ENCODE measurements at regions not wholly inside any gene's neighbourhood (a gene's known extent, or its start where the extent isn't known, plus 50 kb on each side); places are given as distances from the start of the nearest gene placed in this dataset.

- TF ChIP-seq EZH2 (IDR thresholded peaks at IDR 0.05; ENCODE audit: borderline replicate concordance, low read length) (no peak), CTCF (conservative IDR thresholded peaks at IDR 0.05 in 1 of 2, IDR thresholded peaks at IDR 0.05 in 1 of 2; ENCODE audit: extremely low read depth in 1 of 2, insufficient read depth in 1 of 2, low read depth in 1 of 2, low read length in 2 of 2) (no peak)
These were observed 69.6 kb upstream of the TEKT1 start for GRCh38 chr17:6901086-6901485.

All from mammary epithelial cell (primary cell).